ENCODE measurements at regions not wholly inside any gene's neighbourhood (a gene's known extent, or its start where the extent isn't known, plus 50 kb on each side); places are given as distances from the start of the nearest gene placed in this dataset.

GRCh38 chr2:43109261-43109743, 117.1 kb downstream of the ZFP36L2 start:
- no peak for DNase-seq (ENCODE audit: low read depth in 2 of 2)

GRCh38 chr2:43107679-43108078, 118.7 kb downstream of the ZFP36L2 start:
- no peak for DNase-seq (ENCODE audit: low read depth in 2 of 2)

GRCh38 chr2:43106559-43107527, 119.6 kb downstream of the ZFP36L2 start:
- DNase-seq (ENCODE audit: low read depth in 2 of 2): no peak

DNA sequence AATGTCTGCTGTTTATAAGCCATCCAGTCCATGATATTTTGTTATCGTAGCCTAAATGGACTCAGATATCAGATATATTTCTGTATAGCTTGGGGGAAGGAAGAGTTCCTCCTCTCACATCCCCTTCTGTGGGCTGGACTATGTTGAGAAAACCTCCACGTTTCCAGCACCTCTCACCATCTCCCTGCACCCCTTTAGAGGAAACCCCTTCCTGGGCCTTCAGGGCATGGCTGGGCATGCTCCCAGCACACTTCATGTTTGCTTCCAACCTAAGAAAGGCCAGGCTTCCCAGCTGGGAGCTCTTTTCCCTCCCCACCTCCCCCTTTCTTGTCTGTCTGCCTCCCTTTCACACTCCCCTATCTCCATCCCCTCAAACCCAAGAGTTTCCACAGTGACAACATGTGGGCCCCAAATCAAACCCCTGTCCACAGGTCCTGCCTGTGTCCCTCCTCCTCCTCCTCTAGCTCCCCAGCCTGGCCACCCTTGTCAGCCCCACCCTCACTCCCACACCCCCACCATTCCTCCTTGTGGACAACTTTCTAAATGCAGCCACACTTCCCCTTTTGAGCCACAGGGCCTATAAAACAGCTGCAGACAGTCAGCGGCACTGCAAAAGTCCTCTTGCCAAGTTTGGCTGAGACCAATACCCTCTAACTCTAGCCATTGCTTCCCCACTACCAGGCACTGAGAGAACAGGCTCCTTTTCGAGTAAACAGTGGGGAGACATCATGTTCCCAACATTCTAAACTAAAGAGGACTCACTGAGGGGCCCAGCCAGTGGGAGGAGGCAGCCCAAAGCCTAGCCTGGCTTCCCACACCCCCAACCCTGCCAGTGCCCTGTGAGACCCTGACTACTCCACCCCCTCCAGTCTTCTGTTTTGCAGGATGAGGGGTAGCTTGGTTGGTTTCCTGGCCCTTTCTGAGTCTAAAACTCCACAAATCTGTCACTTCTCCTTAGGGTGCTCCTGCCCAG, 120.5 kb downstream of the ZFP36L2 start:
- DNase-seq (ENCODE audit: low read depth in 2 of 2): no peak

DNA sequence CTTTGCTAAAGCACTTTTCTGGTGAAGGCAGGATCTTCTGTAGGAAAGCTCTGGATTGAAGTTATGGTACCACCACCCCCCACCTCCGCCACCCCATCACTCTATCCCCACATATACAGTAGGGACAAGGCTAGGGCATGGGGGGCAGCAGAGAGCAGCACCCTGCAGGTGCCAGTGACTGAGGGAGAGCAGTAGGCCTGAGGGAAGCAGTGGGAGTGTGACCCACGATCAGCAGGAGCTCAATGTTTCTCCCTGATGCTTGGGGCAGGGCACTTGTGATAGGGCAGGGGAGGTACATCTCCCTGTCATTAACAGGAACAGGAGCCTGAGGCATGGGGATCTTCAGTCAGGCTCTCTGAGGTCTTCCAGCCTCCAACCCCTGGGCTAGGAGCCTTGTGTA, 121.6 kb downstream of the ZFP36L2 start:
- DNase-seq (ENCODE audit: low read depth in 2 of 2): no peak

- no peak for DNase-seq (ENCODE audit: low read depth in 2 of 2)
Observed at GRCh38 chr2:43104106-43104505, 122.3 kb downstream of the ZFP36L2 start.

GRCh38 chr2:43103093-43103404, 123.4 kb downstream of the ZFP36L2 start:
- DNase-seq (ENCODE audit: low read depth in 2 of 2): no peak

GRCh38 chr2:43102366-43103092, 123.9 kb downstream of the ZFP36L2 start:
- no peak for DNase-seq (ENCODE audit: low read depth in 2 of 2)

DNA sequence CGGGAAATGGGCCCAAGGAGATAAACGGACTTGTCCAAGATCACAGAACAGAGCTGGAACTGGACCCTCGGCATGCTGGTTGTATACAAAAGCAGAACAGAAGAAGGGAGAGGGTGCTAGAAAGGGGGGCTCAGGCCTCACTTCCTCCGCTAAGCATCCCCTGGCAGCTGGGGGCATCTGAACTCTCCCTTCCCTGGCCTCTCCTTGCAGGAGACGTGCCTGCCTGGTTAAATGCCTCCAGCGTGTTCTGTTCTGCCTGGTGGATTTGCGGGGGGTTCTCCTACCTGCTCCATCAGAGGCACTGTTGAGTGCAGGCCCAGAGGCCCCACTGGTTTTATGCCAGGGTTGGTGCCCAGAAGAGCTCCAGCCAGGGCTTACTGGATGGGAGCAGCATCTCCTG, 124.7 kb downstream of the ZFP36L2 start:
- DNase-seq (ENCODE audit: low read depth in 2 of 2): no peak

GRCh38 chr2:43100883-43101662, 125.3 kb downstream of the ZFP36L2 start:
- no peak for DNase-seq (ENCODE audit: low read depth in 2 of 2)

GRCh38 chr2:43100362-43100882, 126.0 kb downstream of the ZFP36L2 start:
- DNase-seq (ENCODE audit: low read depth in 2 of 2): no peak

DNA sequence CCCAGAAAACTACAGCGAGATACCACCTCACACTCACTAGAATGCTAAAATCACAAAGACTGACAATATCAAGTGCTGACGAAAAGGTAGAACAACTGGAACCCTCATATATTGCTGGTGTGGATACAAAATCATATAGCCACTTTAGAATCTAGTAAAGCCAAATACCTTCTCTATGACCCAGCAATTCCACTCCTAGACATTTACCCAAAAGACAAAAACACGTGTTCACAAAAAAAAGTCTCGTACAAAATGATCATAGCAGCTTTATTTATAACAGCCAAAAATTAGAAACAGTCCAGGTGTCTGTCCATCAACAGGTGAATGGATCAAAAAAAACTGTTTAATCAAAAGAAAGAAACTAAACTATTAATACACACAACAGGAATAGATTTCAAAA, 126.6 kb downstream of the ZFP36L2 start:
- no peak for DNase-seq (ENCODE audit: low read depth in 2 of 2)

DNA sequence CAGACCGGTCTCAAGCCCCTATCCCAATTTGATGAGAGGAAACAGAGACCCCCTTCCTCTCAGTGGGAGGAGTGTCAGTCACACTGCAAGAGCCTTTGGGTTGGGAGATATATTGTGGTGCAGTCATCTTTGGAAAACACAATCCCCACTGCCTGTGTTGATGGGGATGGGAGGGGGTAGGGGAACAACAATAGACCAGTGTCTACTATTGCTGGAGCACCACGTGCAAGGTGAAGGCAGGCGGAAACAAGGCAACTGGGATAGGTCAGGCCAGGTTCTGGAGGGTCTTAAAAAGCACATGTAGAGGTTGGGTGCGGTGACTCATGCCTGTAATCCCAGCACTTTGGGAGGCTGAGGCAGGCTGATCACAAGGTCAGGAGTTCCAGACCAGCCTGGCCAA, 127.9 kb downstream of the ZFP36L2 start:
- DNase-seq (ENCODE audit: low read depth in 2 of 2): no peak

DNA sequence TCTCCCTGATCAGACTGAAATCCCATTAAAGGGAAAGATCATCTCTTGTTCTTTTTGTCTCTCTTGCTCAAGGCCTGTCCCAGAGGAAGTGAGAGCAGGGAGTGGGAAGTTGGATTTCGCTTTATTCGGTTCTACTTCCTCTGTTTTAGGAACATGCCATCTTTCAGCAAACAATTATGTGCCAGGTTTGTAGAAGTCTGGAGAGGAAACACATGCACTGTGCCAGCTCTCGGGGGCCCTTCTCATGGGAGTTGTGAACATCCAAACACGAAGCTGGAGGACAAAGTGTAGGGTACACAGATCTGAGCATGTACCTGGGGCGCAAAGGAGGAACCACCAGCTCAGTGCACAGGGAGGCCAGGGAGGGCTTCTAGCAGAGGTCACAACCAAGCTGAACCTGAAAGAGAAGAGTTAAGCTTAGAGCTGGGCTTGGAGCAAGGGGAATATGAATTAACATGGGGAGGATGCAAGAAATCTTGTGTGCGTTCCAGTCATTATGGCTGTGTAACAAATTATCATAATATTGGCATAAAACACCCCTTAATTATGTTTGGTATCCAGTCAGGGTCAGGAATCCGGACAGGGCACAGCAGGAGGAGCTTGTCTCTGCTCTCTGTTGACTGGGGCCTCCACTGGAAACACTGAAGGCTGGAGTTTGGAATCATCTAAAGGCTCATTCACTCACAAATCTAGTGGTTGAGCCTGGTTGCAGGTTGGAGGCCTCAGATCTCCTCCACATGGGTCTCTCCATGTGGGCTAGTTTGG, 128.6 kb downstream of the ZFP36L2 start:
- DNase-seq (ENCODE audit: low read depth in 2 of 2): peak; percentile 46 to 48

- DNase-seq (ENCODE audit: low read depth in 2 of 2): no peak
Observed at GRCh38 chr2:43095533-43096295, 130.7 kb downstream of the ZFP36L2 start.

DNA sequence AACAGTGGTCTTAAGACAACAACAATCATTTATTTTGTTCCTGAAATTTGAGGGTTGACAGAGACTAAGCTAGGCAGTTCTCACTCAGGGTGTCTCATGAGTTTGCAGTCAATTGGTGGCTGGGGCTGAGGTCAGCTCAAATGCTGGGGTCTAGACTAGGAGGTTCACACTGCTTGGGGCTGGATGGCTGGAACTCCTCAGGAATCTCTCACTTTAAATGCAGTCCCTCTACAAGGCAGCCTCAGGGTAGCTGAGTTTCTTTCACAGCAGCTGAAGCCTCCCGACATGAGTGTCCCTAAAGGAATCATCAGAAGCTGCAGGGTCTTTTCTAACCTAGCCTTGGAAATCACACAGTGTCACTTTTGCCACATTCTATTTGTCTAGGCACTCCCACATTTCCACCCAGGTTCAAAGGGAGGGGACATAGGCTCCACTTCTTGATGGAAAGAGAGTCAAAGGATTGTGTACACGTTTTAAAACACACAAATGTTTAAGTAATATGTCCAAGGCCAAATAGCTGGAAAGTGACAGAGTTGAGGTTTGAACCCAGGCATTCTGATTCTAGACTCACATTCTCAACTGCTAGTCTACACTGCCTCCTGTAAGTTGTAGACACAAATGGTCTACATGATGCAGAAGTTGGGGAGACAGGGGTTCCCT, 133.8 kb downstream of the ZFP36L2 start:
- DNase-seq (ENCODE audit: low read depth in 2 of 2): no peak

GRCh38 chr2:43090317-43090716, 136.1 kb downstream of the ZFP36L2 start:
- no peak for DNase-seq (ENCODE audit: low read depth in 2 of 2)

Data from dermis microvascular lymphatic vessel endothelial cell (primary cell).